Pancreas (tissue), 10 donors: ENCODE measurements at regions not wholly inside any gene's neighbourhood (a gene's known extent, or its start where the extent isn't known, plus 50 kb on each side); places are given as distances from the start of the nearest gene placed in this dataset.

ENCODE experiments used
- ATAC-seq, 4 donors: fragments of 200-7000 bp; cut with Tn5 transposase; one replicate each; pipeline versions ENCODE4 v1.8.0 to v1.9.1; 2020; ENCODE audit warnings: mild to moderate bottlenecking in 4 of 4, moderate library complexity in 4 of 4
- DNase-seq, 6 donors: peaks; one replicate each; pipeline ENCODE4 v3.0.0-alpha.2; 2020
- FAIRE-seq: peaks from 2 replicates; lab custom pipeline; 2012; peaks lifted over from hg19 to GRCh38; lab: Jason Lieb, UNC
- H3K27ac ChIP-seq, 4 donors: fragments of 200-600 bp; sonication (generic); 1 replicate in 3 of 4; 2 replicates in 1 of 4; pipeline versions ENCODE4 v1.5.0 to v1.8.0; 2020
- H3K27me3 ChIP-seq, 4 donors: fragments of 200-600 bp; one replicate each; pipeline ENCODE4 v1.8.0; 2021
- H3K36me3 ChIP-seq, 3 donors: fragments of 200-600 bp; sonication (generic) in 1 of 3; one replicate each; pipeline versions ENCODE4 v1.5.0 to v1.8.0; 2020 to 2021
- H3K4me1 ChIP-seq, 3 donors: fragments of 200-600 bp; one replicate each; pipeline ENCODE4 v1.8.0; 2021
- H3K4me3 ChIP-seq, 4 donors: fragments of 200-600 bp; sonication (generic) in 2 of 4; one replicate each; pipeline versions ENCODE4 v1.5.0 to v1.8.0; 2020 to 2021
- H3K9me3 ChIP-seq, 4 donors: fragments of 200-600 bp; one replicate each; pipeline ENCODE4 v1.8.0; 2021
- CTCF ChIP-seq, 4 donors: fragments of 200-600 bp; sonication (generic) in 3 of 4; IDR thresholded peaks; one replicate each; pipeline versions ENCODE4 v1.5.0 to v1.8.0; 2021; ENCODE audit warnings: antibody characterized with exemption in 4 of 4
- WGBS, 2 donors: extraction: QIAGEN DNeasy Blood & Tissue Kit; methylation state at CpG; one replicate each; pipeline ENCODE4 v1.1.7; 2013; 5-methylcytosine and 5-hydroxymethylcytosine counted together
- intact Hi-C, 3 donors: fragments of 100-400 bp; cut with DNase I; formaldehyde crosslinking; loops; one replicate each; pipeline versions ENCODE4 v1.11.1 to v1.14.2; 2022
- donor health status: healthy with polysubstance abuse.
- donor health status: DM: no; HTN: no; CAD: no; lungs with moderate emphysema.
- donor health status: DM: no; HTN: no; CAD: no.
- donor health status: control.
- donor health status: control.
- donor health status: Bipolar disorder and iron deficiency.
- donor health status: DM: yes; HTN: yes; CAD: no.
- donor health status: DM: no; HTN: no; CAD: no.
- donor health status: DM: no; HTN: no; CAD: no.
- donor health status: DM: yes; HTN: yes; CAD: no.

- no peak for FAIRE-seq
- no peaks in the 10 kb centered on the region for H3K27me3 ChIP-seq
- TF ChIP-seq CTCF (IDR thresholded peaks at IDR 0.05): no peak
- H3K4me3 ChIP-seq: no peak overlapping the region
- no peaks in the 10 kb centered on the region for H3K4me1 ChIP-seq
- no peak overlapping the region for H3K27ac ChIP-seq
- intact Hi-C loops: no loop called here
- WGBS, 2 donors: 63 to 78% methylated on average over 9 of the region's 9 CpGs
- H3K9me3 ChIP-seq: no peaks in the 10 kb centered on the region
- DNase-seq: no peak
- no peaks in the 10 kb centered on the region for H3K36me3 ChIP-seq
- ATAC-seq: no peak
Observed at GRCh38 chr20:58106143-58106750, 122.2 kb downstream of the ANKRD60 start.

GRCh38 chr20:58103961-58104360, 124.5 kb downstream of the ANKRD60 start:
- no peak for TF ChIP-seq CTCF (IDR thresholded peaks at IDR 0.05)
- H3K9me3 ChIP-seq: no peaks in the 10 kb centered on the region
- H3K36me3 ChIP-seq: no peaks in the 10 kb centered on the region
- H3K4me1 ChIP-seq: no peaks in the 10 kb centered on the region
- no peak overlapping the region for H3K4me3 ChIP-seq
- no peaks in the 10 kb centered on the region for H3K27me3 ChIP-seq
- intact Hi-C loops: no loop called here
- ATAC-seq (no peak), FAIRE-seq (no peak), DNase-seq (no peak)
- no peak overlapping the region for H3K27ac ChIP-seq
- WGBS, 2 donors: 69 to 81% methylated on average over 8 of the region's 8 CpGs

- DNase-seq (no peak), ATAC-seq (no peak), FAIRE-seq (no peak)
- intact Hi-C loops: no loop called here
- TF ChIP-seq CTCF (IDR thresholded peaks at IDR 0.05): no peak
- Histone ChIP-seq H3K27me3 (no peaks in the 10 kb centered on the region), H3K27ac (no peak overlapping the region), H3K4me1 (no peaks in the 10 kb centered on the region), H3K4me3 (no peak overlapping the region), H3K36me3 (no peaks in the 10 kb centered on the region), H3K9me3 (no peaks in the 10 kb centered on the region)
- 65 to 70% methylated on average over 6 of the region's 6 CpGs for WGBS, 2 donors
Observed at GRCh38 chr20:58103517-58103904, 124.9 kb downstream of the ANKRD60 start.

- ATAC-seq (no peak), DNase-seq (no peak), FAIRE-seq (no peak)
- Histone ChIP-seq H3K4me3 (no peak overlapping the region), H3K27ac (no peak overlapping the region), H3K9me3 (no peaks in the 10 kb centered on the region), H3K4me1 (no peaks in the 10 kb centered on the region), H3K36me3 (no peaks in the 10 kb centered on the region), H3K27me3 (no peaks in the 10 kb centered on the region)
- 49 to 56% methylated on average over 7 of the region's 7 CpGs for WGBS, 2 donors
- intact Hi-C loops: no loop called here
- no peak for TF ChIP-seq CTCF (IDR thresholded peaks at IDR 0.05)
Observed at GRCh38 chr20:58102744-58103516, 125.5 kb downstream of the ANKRD60 start.

GRCh38 chr20:58102261-58102660, 126.2 kb downstream of the ANKRD60 start:
- H3K36me3 ChIP-seq: no peaks in the 10 kb centered on the region
- FAIRE-seq: no peak
- no peaks in the 10 kb centered on the region for H3K27me3 ChIP-seq
- intact Hi-C loops: no loop called here
- TF ChIP-seq CTCF (IDR thresholded peaks at IDR 0.05): no peak
- 61 to 70% methylated on average over 4 of the region's 4 CpGs for WGBS, 2 donors
- H3K27ac ChIP-seq: no peak overlapping the region
- no peak for ATAC-seq
- H3K4me3 ChIP-seq: no peak overlapping the region
- H3K9me3 ChIP-seq: no peaks in the 10 kb centered on the region
- no peaks in the 10 kb centered on the region for H3K4me1 ChIP-seq
- DNase-seq: no peak
